H1 (cell line): ENCODE measurements at regions not wholly inside any gene's neighbourhood (a gene's known extent, or its start where the extent isn't known, plus 50 kb on each side); places are given as distances from the start of the nearest gene placed in this dataset.

Experiments used
- BRCA1 ChIP-seq: IDR thresholded peaks from 2 replicates; pipeline ENCODE4 v1.6.1; 2012; ENCODE audit warnings: low read depth, low read length, improper control_type of control experiment
- CEBPB ChIP-seq: IDR thresholded peaks from 2 replicates; pipeline ENCODE4 v1.6.1; 2012; ENCODE audit warnings: low read depth, low read length
- CHD2 ChIP-seq: IDR thresholded peaks from 2 replicates; pipeline ENCODE4 v1.6.1; 2012; ENCODE audit warnings: low read length, improper control_type of control experiment
- CREB1 ChIP-seq: IDR thresholded peaks from 2 replicates; pipeline ENCODE4 v1.6.1; 2012; ENCODE audit warnings: inconsistent platforms
- EZH2 ChIP-seq: fragments of 200-600 bp; sonication (generic); IDR thresholded peaks from 2 replicates; pipeline ENCODE4 v1.7.1; 2012; ENCODE audit warnings: low read depth, mild to moderate bottlenecking, moderate library complexity, low read length, inconsistent platforms; ENCODE audit not compliant: severe bottlenecking
- FOSL1 ChIP-seq: IDR thresholded peaks from 2 replicates; pipeline ENCODE4 v1.6.1; 2011; ENCODE audit warnings: mild to moderate bottlenecking, low read depth, low read length, moderate library complexity; ENCODE audit not compliant: insufficient read depth
- KDM1A ChIP-seq: fragments of 200-600, 300-600 bp; sonication (generic); IDR thresholded peaks from 2 replicates; pipeline ENCODE4 v1.7.1; 2016; ENCODE audit warnings: mild to moderate bottlenecking, low read length, borderline replicate concordance
- POLR2AphosphoS5 ChIP-seq: IDR thresholded peaks from 2 replicates; pipeline ENCODE4 v1.6.1; 2011; ENCODE audit warnings: low read depth, low read length
- RFX5 ChIP-seq: IDR thresholded peaks from 2 replicates; pipeline ENCODE4 v1.6.1; 2011; ENCODE audit warnings: low read depth, low read length, improper control_type of control experiment, borderline replicate concordance
- SIN3A ChIP-seq, 2 experiments: IDR thresholded peaks in 1 of 2; conservative IDR thresholded peaks in 1 of 2; 2 replicates each; pipeline ENCODE4 v1.6.1; 2011 to 2012; ENCODE audit warnings: low read length in 2 of 2, improper control_type of control experiment in 1 of 2, low read depth in 1 of 2, mild to moderate bottlenecking in 1 of 2
- SP1 ChIP-seq: IDR thresholded peaks from 2 replicates; pipeline ENCODE4 v1.6.1; 2011; ENCODE audit warnings: low read depth, low read length
- SRF ChIP-seq: IDR thresholded peaks from 2 replicates; pipeline ENCODE4 v1.6.1; 2011; ENCODE audit warnings: mild to moderate bottlenecking, low read depth, low read length, moderate library complexity
- ZNF274 ChIP-seq: IDR thresholded peaks from 2 replicates; pipeline ENCODE4 v1.7.0; 2012; ENCODE audit warnings: low read length, borderline replicate concordance; ENCODE audit errors: extremely low read depth
- TF ChIP-seq, protein P1 (sequence below), 3 experiments: IDR thresholded peaks; 1 replicate in 2 of 3; 2 replicates in 1 of 3; pipeline versions ENCODE4 v1.5.1 to v1.6.1; 2011; ENCODE audit warnings: low read length in 3 of 3, mild to moderate bottlenecking in 3 of 3, inconsistent platforms in 2 of 3, low read depth in 1 of 3, moderate library complexity in 1 of 3; ENCODE audit not compliant: insufficient read depth in 1 of 3; ENCODE audit errors: control extremely low read depth in 1 of 3

DNA sequence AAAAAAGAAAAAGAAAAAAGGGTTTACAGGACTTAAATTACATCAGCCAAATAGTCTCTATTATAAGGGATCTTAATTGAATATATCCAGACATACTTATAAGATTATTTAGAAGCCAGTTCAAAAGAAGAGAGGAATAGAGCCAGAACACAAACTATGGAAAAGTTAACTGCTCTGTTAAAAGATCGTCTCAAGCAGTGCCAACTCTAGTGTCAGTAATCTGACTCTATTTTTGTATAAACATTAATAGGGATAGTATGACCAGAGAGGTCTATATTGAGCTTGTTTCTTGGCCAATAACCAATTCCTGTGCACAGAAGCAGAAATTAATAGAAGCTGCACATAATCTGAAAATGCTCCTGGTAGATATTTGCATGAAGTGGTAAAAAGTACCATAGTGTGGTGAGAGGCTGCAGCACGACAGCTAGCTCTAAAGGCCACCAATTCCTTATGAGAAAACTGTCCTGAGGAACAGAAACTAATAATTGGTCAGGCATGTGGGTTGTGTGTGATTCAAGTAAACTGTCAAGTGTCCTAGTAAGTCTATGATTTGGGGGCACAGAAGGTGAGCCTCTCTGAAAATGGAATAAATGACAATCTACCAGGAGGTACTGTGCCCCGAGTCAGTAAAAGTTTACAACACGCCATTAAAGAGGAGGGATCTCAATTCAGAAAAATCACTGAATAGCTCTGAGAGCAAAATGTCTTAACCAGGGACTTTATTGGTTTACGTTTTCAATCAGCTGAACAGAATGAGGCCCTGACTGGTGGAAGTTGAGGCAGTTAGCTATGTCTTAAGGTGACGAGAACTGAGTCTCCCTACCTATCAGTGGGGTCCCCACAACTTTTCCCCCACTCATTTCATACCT lies 51.5 kb upstream of the NANOGP8 start:
- TF ChIP-seq, protein P1, sequence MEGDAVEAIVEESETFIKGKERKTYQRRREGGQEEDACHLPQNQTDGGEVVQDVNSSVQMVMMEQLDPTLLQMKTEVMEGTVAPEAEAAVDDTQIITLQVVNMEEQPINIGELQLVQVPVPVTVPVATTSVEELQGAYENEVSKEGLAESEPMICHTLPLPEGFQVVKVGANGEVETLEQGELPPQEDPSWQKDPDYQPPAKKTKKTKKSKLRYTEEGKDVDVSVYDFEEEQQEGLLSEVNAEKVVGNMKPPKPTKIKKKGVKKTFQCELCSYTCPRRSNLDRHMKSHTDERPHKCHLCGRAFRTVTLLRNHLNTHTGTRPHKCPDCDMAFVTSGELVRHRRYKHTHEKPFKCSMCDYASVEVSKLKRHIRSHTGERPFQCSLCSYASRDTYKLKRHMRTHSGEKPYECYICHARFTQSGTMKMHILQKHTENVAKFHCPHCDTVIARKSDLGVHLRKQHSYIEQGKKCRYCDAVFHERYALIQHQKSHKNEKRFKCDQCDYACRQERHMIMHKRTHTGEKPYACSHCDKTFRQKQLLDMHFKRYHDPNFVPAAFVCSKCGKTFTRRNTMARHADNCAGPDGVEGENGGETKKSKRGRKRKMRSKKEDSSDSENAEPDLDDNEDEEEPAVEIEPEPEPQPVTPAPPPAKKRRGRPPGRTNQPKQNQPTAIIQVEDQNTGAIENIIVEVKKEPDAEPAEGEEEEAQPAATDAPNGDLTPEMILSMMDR (IDR thresholded peaks at IDR 0.05; ENCODE audit: control extremely low read depth in 1 of 3, insufficient read depth in 1 of 3, low read depth in 1 of 3, low read length in 3 of 3): no peak
- TF ChIP-seq ZNF274 (no peak), FOSL1 (no peak), CEBPB (no peak), SRF (no peak), SP1 (no peak), EZH2 (no peak), CHD2 (no peak), POLR2AphosphoS5 (no peak), KDM1A (no peak), RFX5 (no peak), CREB1 (no peak), SIN3A (conservative IDR thresholded peaks at IDR 0.05 in 1 of 2, IDR thresholded peaks at IDR 0.05 in 1 of 2; ENCODE audit: low read depth in 1 of 2, low read length in 2 of 2) (no peak), BRCA1 (no peak)
